ENCODE measurements at regions not wholly inside any gene's neighbourhood (a gene's known extent, or its start where the extent isn't known, plus 50 kb on each side); places are given as distances from the start of the nearest gene placed in this dataset.
A peak's percentile ranks its signal among the peaks of the same experiment; 100 is the strongest.

GRCh38 chr6:22821664-22822320, 252.4 kb downstream of the HDGFL1 start:
- DNase-seq, result no peak

- DNase-seq, result no peak
Measured at GRCh38 chr6:22825210-22825609, 255.8 kb downstream of the HDGFL1 start.

- DNase-seq, result no peak
Measured at GRCh38 chr6:22826961-22827360, 257.6 kb downstream of the HDGFL1 start.

GRCh38 chr6:22827760-22828159, 258.4 kb downstream of the HDGFL1 start:
- DNase-seq, result no peak

- DNase-seq, result peak; percentile 12
Measured at GRCh38 chr6:22828179-22829062, 259.1 kb downstream of the HDGFL1 start.

GRCh38 chr6:22829070-22829469, 259.7 kb downstream of the HDGFL1 start:
- DNase-seq, result no peak

- DNase-seq, result no peak
Measured at GRCh38 chr6:22830463-22830862, 261.1 kb downstream of the HDGFL1 start.

- no peak for DNase-seq
Measured at GRCh38 chr6:22833191-22833590, 263.8 kb downstream of the HDGFL1 start.

- DNase-seq, result no peak
Measured at GRCh38 chr6:22838345-22838744, 269.0 kb downstream of the HDGFL1 start.

- no peak for DNase-seq
Measured at GRCh38 chr6:22845467-22845866, 276.1 kb downstream of the HDGFL1 start.

GRCh38 chr6:22848121-22848520, 278.8 kb downstream of the HDGFL1 start:
- DNase-seq, result no peak

GRCh38 chr6:22849921-22850320, 280.6 kb downstream of the HDGFL1 start:
- DNase-seq, result no peak

GRCh38 chr6:22852101-22852500, 282.7 kb downstream of the HDGFL1 start:
- DNase-seq, result no peak

GRCh38 chr6:22873513-22874136, 304.3 kb downstream of the HDGFL1 start:
- DNase-seq, result no peak

GRCh38 chr6:22875845-22876244, 306.5 kb downstream of the HDGFL1 start:
- no peak for DNase-seq

- DNase-seq, result no peak
Measured at GRCh38 chr6:22878324-22878701, 308.9 kb downstream of the HDGFL1 start.

GRCh38 chr6:22878706-22879105, 309.3 kb downstream of the HDGFL1 start:
- DNase-seq, result no peak

GRCh38 chr6:22880686-22881433, 311.5 kb downstream of the HDGFL1 start:
- DNase-seq, result no peak

- DNase-seq, result peak; percentile 34
Measured at GRCh38 chr6:22882581-22882980, 313.2 kb downstream of the HDGFL1 start.

- DNase-seq, result peak; percentile 11
Measured at GRCh38 chr6:22883061-22883717, 313.8 kb downstream of the HDGFL1 start.

GRCh38 chr6:22884456-22884855, 315.1 kb downstream of the HDGFL1 start:
- peak; percentile 32 for DNase-seq

Measured in hematopoietic multipotent progenitor cell treated with erythropoietin and hydrocortisone succinate and interleukin-3 and kit ligand, for 6 days (in vitro differentiated cells).